ENCODE measurements at regions not wholly inside any gene's neighbourhood (a gene's known extent, or its start where the extent isn't known, plus 50 kb on each side); places are given as distances from the start of the nearest gene placed in this dataset.

DNA sequence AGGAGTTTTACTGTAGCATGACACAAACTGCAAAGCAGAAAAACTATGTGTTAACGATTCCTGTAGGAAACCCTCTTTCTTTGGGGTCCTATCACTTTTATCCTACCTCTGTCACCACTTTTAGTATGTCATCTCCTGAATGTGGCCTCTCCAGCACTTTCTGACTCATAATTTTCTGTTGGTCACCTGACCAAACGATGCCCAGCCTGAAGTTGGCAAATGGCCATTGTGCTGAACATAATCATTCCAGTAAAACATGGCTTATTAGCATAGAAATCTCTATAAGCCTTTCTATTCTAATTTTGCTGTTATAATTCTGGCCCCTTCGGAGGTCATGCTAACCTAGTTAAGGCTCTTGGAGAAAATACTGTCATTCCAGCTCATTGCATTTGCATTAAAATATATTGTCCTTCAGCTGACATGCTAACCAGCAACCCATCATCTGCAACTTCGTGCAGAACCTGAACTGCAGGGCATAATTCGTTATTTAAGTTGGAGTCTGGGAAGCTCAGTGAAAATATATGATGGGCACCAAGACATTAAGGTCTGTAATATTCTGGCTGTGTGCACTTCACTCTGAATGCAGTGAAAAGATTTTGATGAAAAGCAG lies 140.3 kb downstream of the NMUR2 start:
- H3K9me3 ChIP-seq (ENCODE audit: control insufficient read depth in 4 of 4, low read length in 3 of 4), result peaks cover 0 to 3% (median 0%) of the 10 kb centered on the region in 4 donors
- no peak overlapping the region for H3K27ac ChIP-seq (ENCODE audit: low read depth in 1 of 2, low read length in 2 of 2)
- TF ChIP-seq HNF4A (conservative IDR thresholded peaks at IDR 0.05), result no peak
- TF ChIP-seq TAF1 (conservative IDR thresholded peaks at IDR 0.05), result no peak
- 56% methylated on average over 5 of the region's 5 CpGs for WGBS
- no peak for DNase-seq (ENCODE audit: low spot score)
- H3K4me1 ChIP-seq (ENCODE audit: control insufficient read depth in 4 of 4, insufficient read depth in 4 of 4, low read length in 3 of 4), result no peaks in the 10 kb centered on the region
- no peak overlapping the region for H3K4me3 ChIP-seq (ENCODE audit: low read depth in 1 of 3, low read length in 3 of 3)
- no peak overlapping the region for H3K9ac ChIP-seq (ENCODE audit: low read depth in 1 of 2, low read length in 2 of 2)
- H3K36me3 ChIP-seq (ENCODE audit: control insufficient read depth in 4 of 4, insufficient read depth in 3 of 4, low read depth in 1 of 4, low read length in 3 of 4), result no peaks in the 10 kb centered on the region
- peaks cover 0 to 5% (median under 1%) of the 10 kb centered on the region in 4 donors for H3K27me3 ChIP-seq (ENCODE audit: control insufficient read depth in 4 of 4, insufficient read depth in 4 of 4, low read length in 3 of 4)

DNA sequence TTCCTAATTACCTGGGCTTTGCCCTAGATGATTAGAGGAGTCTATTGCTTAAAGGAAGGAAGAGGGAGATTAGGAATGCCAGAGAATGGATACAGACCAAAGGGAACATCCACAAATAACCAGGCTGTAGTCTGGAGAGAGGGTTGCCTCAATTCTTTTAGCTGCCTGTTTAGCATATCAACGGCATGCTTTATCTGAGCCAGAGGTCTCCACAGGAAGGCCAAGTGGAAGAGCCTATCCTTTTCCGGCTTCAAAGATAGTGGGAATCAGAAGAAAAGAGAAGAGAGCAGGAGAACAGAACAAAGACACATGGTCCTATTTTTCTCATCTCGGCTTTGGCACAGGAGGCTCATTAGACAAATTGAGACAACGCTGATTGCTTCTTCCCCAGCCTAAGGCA lies 142.4 kb downstream of the NMUR2 start:
- H3K36me3 ChIP-seq (ENCODE audit: control insufficient read depth in 4 of 4, insufficient read depth in 3 of 4, low read depth in 1 of 4, low read length in 3 of 4), result no peaks in the 10 kb centered on the region
- no peak overlapping the region for H3K9ac ChIP-seq (ENCODE audit: low read depth in 1 of 2, low read length in 2 of 2)
- H3K27ac ChIP-seq (ENCODE audit: low read depth in 1 of 2, low read length in 2 of 2), result no peak overlapping the region
- no peak for DNase-seq (ENCODE audit: low spot score)
- no peaks in the 10 kb centered on the region for H3K4me1 ChIP-seq (ENCODE audit: control insufficient read depth in 4 of 4, insufficient read depth in 4 of 4, low read length in 3 of 4)
- H3K9me3 ChIP-seq (ENCODE audit: control insufficient read depth in 4 of 4, low read length in 3 of 4), result peaks cover 0 to 3% (median 0%) of the 10 kb centered on the region in 4 donors
- H3K4me3 ChIP-seq (ENCODE audit: low read depth in 1 of 3, low read length in 3 of 3), result no peak overlapping the region
- TF ChIP-seq, protein P1, sequence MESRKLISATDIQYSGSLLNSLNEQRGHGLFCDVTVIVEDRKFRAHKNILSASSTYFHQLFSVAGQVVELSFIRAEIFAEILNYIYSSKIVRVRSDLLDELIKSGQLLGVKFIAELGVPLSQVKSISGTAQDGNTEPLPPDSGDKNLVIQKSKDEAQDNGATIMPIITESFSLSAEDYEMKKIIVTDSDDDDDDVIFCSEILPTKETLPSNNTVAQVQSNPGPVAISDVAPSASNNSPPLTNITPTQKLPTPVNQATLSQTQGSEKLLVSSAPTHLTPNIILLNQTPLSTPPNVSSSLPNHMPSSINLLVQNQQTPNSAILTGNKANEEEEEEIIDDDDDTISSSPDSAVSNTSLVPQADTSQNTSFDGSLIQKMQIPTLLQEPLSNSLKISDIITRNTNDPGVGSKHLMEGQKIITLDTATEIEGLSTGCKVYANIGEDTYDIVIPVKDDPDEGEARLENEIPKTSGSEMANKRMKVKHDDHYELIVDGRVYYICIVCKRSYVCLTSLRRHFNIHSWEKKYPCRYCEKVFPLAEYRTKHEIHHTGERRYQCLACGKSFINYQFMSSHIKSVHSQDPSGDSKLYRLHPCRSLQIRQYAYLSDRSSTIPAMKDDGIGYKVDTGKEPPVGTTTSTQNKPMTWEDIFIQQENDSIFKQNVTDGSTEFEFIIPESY (IDR thresholded peaks at IDR 0.05), result no peak
- TF ChIP-seq RAD21 (IDR thresholded peaks at IDR 0.05) (no peak), GABPA (IDR thresholded peaks at IDR 0.05 in 1 of 2, conservative IDR thresholded peaks at IDR 0.05 in 1 of 2) (no peak), SP1 (IDR thresholded peaks at IDR 0.05) (no peak), TAF1 (conservative IDR thresholded peaks at IDR 0.05) (no peak), RXRA (IDR thresholded peaks at IDR 0.05) (no peak), HNF4A (conservative IDR thresholded peaks at IDR 0.05) (no peak), EGR1 (IDR thresholded peaks at IDR 0.05; ENCODE audit: low read depth in 2 of 2) (no peak), FOXA1 (IDR thresholded peaks at IDR 0.05) (no peak), FOXA2 (IDR thresholded peaks at IDR 0.05) (no peak)
- WGBS, result 44% methylated on average over 4 of the region's 4 CpGs
- peaks cover 0 to 5% (median under 1%) of the 10 kb centered on the region in 4 donors for H3K27me3 ChIP-seq (ENCODE audit: control insufficient read depth in 4 of 4, insufficient read depth in 4 of 4, low read length in 3 of 4)

DNA sequence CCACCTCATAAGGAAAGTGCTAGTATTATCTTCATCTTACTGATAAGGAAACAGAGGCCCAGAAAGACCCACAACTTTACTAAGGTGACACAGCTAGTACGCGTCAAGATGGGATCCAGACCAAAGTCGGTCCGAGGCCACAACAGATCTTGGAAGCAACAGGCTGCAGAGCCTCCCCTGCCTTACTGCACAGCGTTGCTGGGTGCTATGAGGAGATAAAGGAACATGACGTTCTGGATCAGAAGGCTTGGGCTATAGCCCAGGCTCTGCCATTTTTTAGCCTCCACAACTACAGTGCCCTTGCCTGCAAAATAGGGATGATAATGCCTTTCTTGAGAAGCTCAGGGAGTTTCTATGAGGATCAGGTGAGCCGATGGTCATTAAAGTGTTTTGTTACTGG lies 144.1 kb downstream of the NMUR2 start:
- WGBS, result 80% methylated on average over 7 of the region's 7 CpGs
- no peaks in the 10 kb centered on the region for H3K4me1 ChIP-seq (ENCODE audit: control insufficient read depth in 4 of 4, insufficient read depth in 4 of 4, low read length in 3 of 4)
- no peak overlapping the region for H3K27ac ChIP-seq (ENCODE audit: low read depth in 1 of 2, low read length in 2 of 2)
- no peak overlapping the region for H3K4me3 ChIP-seq (ENCODE audit: low read depth in 1 of 3, low read length in 3 of 3)
- H3K9ac ChIP-seq (ENCODE audit: low read depth in 1 of 2, low read length in 2 of 2), result no peak overlapping the region
- no peak for DNase-seq (ENCODE audit: low spot score)
- H3K27me3 ChIP-seq (ENCODE audit: control insufficient read depth in 4 of 4, insufficient read depth in 4 of 4, low read length in 3 of 4), result peaks cover 0 to 4% (median under 1%) of the 10 kb centered on the region in 4 donors
- no peak for TF ChIP-seq NR2F2 (IDR thresholded peaks at IDR 0.05)
- no peak for TF ChIP-seq JUND (IDR thresholded peaks at IDR 0.05)
- TF ChIP-seq YY1 (IDR thresholded peaks at IDR 0.05), result no peak
- TF ChIP-seq, protein P2, sequence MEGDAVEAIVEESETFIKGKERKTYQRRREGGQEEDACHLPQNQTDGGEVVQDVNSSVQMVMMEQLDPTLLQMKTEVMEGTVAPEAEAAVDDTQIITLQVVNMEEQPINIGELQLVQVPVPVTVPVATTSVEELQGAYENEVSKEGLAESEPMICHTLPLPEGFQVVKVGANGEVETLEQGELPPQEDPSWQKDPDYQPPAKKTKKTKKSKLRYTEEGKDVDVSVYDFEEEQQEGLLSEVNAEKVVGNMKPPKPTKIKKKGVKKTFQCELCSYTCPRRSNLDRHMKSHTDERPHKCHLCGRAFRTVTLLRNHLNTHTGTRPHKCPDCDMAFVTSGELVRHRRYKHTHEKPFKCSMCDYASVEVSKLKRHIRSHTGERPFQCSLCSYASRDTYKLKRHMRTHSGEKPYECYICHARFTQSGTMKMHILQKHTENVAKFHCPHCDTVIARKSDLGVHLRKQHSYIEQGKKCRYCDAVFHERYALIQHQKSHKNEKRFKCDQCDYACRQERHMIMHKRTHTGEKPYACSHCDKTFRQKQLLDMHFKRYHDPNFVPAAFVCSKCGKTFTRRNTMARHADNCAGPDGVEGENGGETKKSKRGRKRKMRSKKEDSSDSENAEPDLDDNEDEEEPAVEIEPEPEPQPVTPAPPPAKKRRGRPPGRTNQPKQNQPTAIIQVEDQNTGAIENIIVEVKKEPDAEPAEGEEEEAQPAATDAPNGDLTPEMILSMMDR (IDR thresholded peaks at IDR 0.05; ENCODE audit: low read depth, low read length, missing input control), result no peak
- TF ChIP-seq EGR1 (IDR thresholded peaks at IDR 0.05; ENCODE audit: low read depth in 2 of 2), result no peak
- TF ChIP-seq HNF4A (conservative IDR thresholded peaks at IDR 0.05), result no peak
- TF ChIP-seq, protein P3, sequence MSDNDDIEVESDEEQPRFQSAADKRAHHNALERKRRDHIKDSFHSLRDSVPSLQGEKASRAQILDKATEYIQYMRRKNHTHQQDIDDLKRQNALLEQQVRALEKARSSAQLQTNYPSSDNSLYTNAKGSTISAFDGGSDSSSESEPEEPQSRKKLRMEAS (IDR thresholded peaks at IDR 0.05), result no peak
- TF ChIP-seq TAF1 (conservative IDR thresholded peaks at IDR 0.05), result no peak
- TF ChIP-seq FOXA2 (IDR thresholded peaks at IDR 0.05), result no peak
- no peak for TF ChIP-seq FOXA1 (IDR thresholded peaks at IDR 0.05)
- no peaks in the 10 kb centered on the region for H3K36me3 ChIP-seq (ENCODE audit: control insufficient read depth in 4 of 4, insufficient read depth in 3 of 4, low read depth in 1 of 4, low read length in 3 of 4)
- peaks cover 0 to 3% (median 0%) of the 10 kb centered on the region in 4 donors for H3K9me3 ChIP-seq (ENCODE audit: control insufficient read depth in 4 of 4, low read length in 3 of 4)

Measured in liver (tissue), 8 donors.